Spleen (tissue), 11 donors: ENCODE measurements at regions not wholly inside any gene's neighbourhood (a gene's known extent, or its start where the extent isn't known, plus 50 kb on each side); places are given as distances from the start of the nearest gene placed in this dataset.

Experiments
- DNase-seq: peaks from one replicate; pipeline ENCODE4 v3.0.0-alpha.2; 2020
- H3K27ac ChIP-seq, 8 donors: fragments of 200-600 bp; sonication (generic) in 7 of 8; 1 replicate in 4 of 8; 2 replicates in 4 of 8; pipeline versions ENCODE4 v1.5.0 to v1.8.0; 2016 to 2021; ENCODE audit warnings: inconsistent platforms in 4 of 8, mild to moderate bottlenecking in 4 of 8, moderate library complexity in 1 of 8
- H3K27me3 ChIP-seq, 7 donors: fragments of 200-600 bp; sonication (generic) in 6 of 7; replicated peaks in 1 of 7; 1 replicate in 4 of 7; 2 replicates in 3 of 7; pipeline versions ENCODE4 v1.5.0 to v1.8.0; 2016 to 2021; ENCODE audit warnings: inconsistent platforms in 3 of 7, mild to moderate bottlenecking in 1 of 7
- H3K36me3 ChIP-seq, 6 donors: fragments of 200-600 bp; sonication (generic) in 5 of 6; 1 replicate in 4 of 6; 2 replicates in 2 of 6; pipeline versions ENCODE4 v1.5.0 to v1.8.0; 2016 to 2021; ENCODE audit warnings: inconsistent platforms in 2 of 6
- H3K4me1 ChIP-seq, 6 donors: fragments of 200-600 bp; sonication (generic) in 5 of 6; 1 replicate in 3 of 6; 2 replicates in 3 of 6; pipeline versions ENCODE4 v1.5.0 to v1.8.0; 2016 to 2021; ENCODE audit warnings: inconsistent platforms in 3 of 6
- H3K4me3 ChIP-seq, 8 donors: fragments of 200-600 bp; sonication (generic) in 7 of 8; 1 replicate in 4 of 8; 2 replicates in 4 of 8; pipeline versions ENCODE4 v1.5.0 to v1.8.0; 2016 to 2021; ENCODE audit warnings: inconsistent platforms in 4 of 8, mild to moderate bottlenecking in 4 of 8, moderate library complexity in 2 of 8
- H3K9me3 ChIP-seq, 8 donors: fragments of 200-600 bp; sonication (generic) in 7 of 8; 1 replicate in 4 of 8; 2 replicates in 4 of 8; pipeline versions ENCODE4 v1.5.0 to v1.8.0; 2016 to 2021; ENCODE audit warnings: inconsistent platforms in 4 of 8
- POLR2A ChIP-seq, 3 donors: fragments of 450-650 bp; IDR thresholded peaks; one replicate each; pipeline ENCODE4 v1.5.1; 2017; ENCODE audit warnings: antibody characterized with exemption in 3 of 3, mild to moderate bottlenecking in 1 of 3
- POLR2AphosphoS5 ChIP-seq, 3 donors: sonication (generic); formaldehyde crosslinking; IDR thresholded peaks; one replicate each; pipeline ENCODE4 v1.5.1; 2017; ENCODE audit warnings: antibody characterized with exemption in 3 of 3
- WGBS, 5 donors: extraction: QIAGEN DNeasy Blood & Tissue Kit in 3 of 5; methylation state at CpG; one replicate each; pipeline versions ENCODE4 v1.1.5 to v1.1.7; 2013 to 2018; 5-methylcytosine and 5-hydroxymethylcytosine counted together
- intact Hi-C: fragments of 100-400 bp; cut with DNase I; formaldehyde crosslinking; loops from one replicate; pipeline ENCODE4 v1.15.0; 2023; ENCODE audit warnings: low total_unique reads
- small RNA-seq, 4 donors: library from RNA; depleted of rRNA; stranded (forward); fragments of <200 nt; gene quantifications; one replicate each; pipeline ENCODE3, GENCODE V24; 2016
- TF ChIP-seq, protein P1 (sequence below), 11 experiments: fragments of 200-600 bp in 7 of 11; fragments of 450-650 bp in 4 of 11; sonication (generic) in 4 of 11; IDR thresholded peaks in 8 of 11; conservative IDR thresholded peaks in 3 of 11; 1 replicate in 7 of 11; 2 replicates in 4 of 11; pipeline versions ENCODE4 v1.4.0 to v1.8.0; 2016 to 2021; ENCODE audit warnings: antibody characterized with exemption in 11 of 11, inconsistent platforms in 4 of 11, mild to moderate bottlenecking in 1 of 11
- donor health status: healthy with polysubstance abuse.
- donor health status: DM: no; HTN: no; CAD: no; lungs with moderate emphysema.
- donor health status: DM: no; HTN: no; CAD: no.
- donor health status: Bipolar disorder and iron deficiency.
- donor health status: healthy.
- donor health status: DM: no; HTN: no; CAD: no.
- donor health status: DM: yes; HTN: yes; CAD: no.

DNA sequence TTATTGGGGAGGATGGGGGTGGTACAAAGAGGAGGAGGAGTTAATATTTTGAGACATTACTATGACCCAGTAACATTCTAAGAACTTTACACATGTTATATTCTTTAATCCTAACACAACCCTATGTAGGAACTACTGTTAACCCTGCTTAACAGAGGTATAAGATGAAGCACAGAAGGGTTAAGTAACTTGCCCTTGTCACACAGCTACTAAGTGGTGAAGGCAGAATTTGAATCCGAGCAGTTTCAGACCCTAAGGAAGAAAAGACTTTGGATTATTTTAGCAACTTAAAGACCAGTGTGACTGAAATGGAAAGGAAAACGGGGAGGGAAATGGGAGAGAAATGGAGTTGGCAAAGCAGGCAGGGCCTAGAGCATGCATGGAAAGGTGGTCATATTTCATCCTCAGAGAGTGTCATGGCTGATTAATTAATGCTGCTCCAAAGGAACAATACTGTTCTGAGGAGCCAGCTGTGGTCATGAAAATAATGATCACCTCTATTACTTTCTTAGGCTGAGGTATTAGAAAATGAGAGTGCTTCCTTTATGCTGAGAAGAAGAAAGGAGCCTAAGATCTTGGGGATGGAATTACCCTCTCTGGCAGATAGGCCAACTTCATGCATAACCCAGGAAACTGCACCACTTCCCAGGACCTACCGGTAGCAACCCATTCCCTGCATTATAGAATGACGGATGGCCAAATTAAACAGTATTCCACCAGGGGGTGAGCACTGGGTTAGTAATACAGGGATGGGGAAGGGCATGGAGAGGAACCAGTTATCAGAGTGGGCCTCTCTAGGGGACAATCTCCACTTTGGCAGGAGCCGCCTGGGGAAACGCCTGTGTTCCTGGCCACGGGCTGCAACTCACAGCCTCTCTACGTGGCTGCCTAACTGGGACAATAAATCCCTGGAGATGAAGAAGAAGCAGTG, 50.1 kb upstream of the TNFAIP3 start:
- TF ChIP-seq POLR2AphosphoS5 (IDR thresholded peaks at IDR 0.05) (no peak), POLR2A (IDR thresholded peaks at IDR 0.05) (no peak)
- TF ChIP-seq, protein P1, sequence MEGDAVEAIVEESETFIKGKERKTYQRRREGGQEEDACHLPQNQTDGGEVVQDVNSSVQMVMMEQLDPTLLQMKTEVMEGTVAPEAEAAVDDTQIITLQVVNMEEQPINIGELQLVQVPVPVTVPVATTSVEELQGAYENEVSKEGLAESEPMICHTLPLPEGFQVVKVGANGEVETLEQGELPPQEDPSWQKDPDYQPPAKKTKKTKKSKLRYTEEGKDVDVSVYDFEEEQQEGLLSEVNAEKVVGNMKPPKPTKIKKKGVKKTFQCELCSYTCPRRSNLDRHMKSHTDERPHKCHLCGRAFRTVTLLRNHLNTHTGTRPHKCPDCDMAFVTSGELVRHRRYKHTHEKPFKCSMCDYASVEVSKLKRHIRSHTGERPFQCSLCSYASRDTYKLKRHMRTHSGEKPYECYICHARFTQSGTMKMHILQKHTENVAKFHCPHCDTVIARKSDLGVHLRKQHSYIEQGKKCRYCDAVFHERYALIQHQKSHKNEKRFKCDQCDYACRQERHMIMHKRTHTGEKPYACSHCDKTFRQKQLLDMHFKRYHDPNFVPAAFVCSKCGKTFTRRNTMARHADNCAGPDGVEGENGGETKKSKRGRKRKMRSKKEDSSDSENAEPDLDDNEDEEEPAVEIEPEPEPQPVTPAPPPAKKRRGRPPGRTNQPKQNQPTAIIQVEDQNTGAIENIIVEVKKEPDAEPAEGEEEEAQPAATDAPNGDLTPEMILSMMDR (IDR thresholded peaks at IDR 0.05 in 8 of 11, conservative IDR thresholded peaks at IDR 0.05 in 3 of 11): no peak
- intact Hi-C loops: no loop called here
- WGBS, 5 donors: 69 to 87% (median 75%) methylated on average over 8 of the region's 8 CpGs
- no peaks in the 10 kb centered on the region for H3K27me3 ChIP-seq
- H3K36me3 ChIP-seq: no peaks in the 10 kb centered on the region
- peaks cover 13 to 69% (median 35%) of the 10 kb centered on the region in 6 donors for H3K4me1 ChIP-seq
- peak overlapping the region in 3 of 8 donors; percentile 42 to 61 (median 43) for H3K27ac ChIP-seq
- H3K9me3 ChIP-seq: no peaks in the 10 kb centered on the region
- H3K4me3 ChIP-seq: no peak overlapping the region
- no peak for DNase-seq

Small RNA genes lying in the stretch of these regions (small RNA-seq; reads per million reads assigned to genes)
- 0 reads per million in 4 donors for gene RF00019
